Dendritic cell treated with granulocyte-macrophage colony-stimulating factor and Interleukin-4, amounts not matched to agents 40 ng/mL and 50 ng/mL, for 4 days (primary cell): ENCODE measurements at regions not wholly inside any gene's neighbourhood (a gene's known extent, or its start where the extent isn't known, plus 50 kb on each side); places are given as distances from the start of the nearest gene placed in this dataset.

Experiments
- H3K27ac Mint-ChIP-seq: one replicate; pipeline ENCODE4 v1.8.0; 2022; ENCODE audit warnings: mild to moderate bottlenecking, mixed read lengths
- H3K27me3 Mint-ChIP-seq: one replicate; pipeline ENCODE4 v1.8.0; 2022; ENCODE audit warnings: mild to moderate bottlenecking, mixed read lengths
- H3K36me3 Mint-ChIP-seq: one replicate; pipeline ENCODE4 v1.8.0; 2022; ENCODE audit warnings: low read depth, mixed read lengths
- H3K4me1 Mint-ChIP-seq: one replicate; pipeline ENCODE4 v1.8.0; 2022; ENCODE audit warnings: low read depth, mixed read lengths
- H3K4me3 Mint-ChIP-seq: one replicate; pipeline ENCODE4 v1.8.0; 2022; ENCODE audit warnings: mild to moderate bottlenecking, moderate library complexity, mixed read lengths
- H3K9me3 Mint-ChIP-seq: one replicate; pipeline ENCODE4 v1.8.0; 2022; ENCODE audit warnings: mixed read lengths
- intact Hi-C: fragments of 100-400 bp; cut with micrococcal nuclease; formaldehyde crosslinking; loops from one replicate; pipeline ENCODE4 v1.15.0; 2022

GRCh38 chr2:38217401-38218188 is 141.6 kb upstream of the CYP1B1 start:
- Mint-ChIP-seq H3K4me3 (no peak overlapping the region), H3K27me3 (peaks cover 12% of the 10 kb centered on the region), H3K9me3 (no peaks in the 10 kb centered on the region), H3K4me1 (peaks cover 38% of the 10 kb centered on the region), H3K36me3 (no peaks in the 10 kb centered on the region), H3K27ac (no peak overlapping the region)
- intact Hi-C loops: no loop called here

- Mint-ChIP-seq H3K27ac (no peak overlapping the region), H3K4me3 (no peak overlapping the region), H3K36me3 (no peaks in the 10 kb centered on the region), H3K27me3 (peaks cover 12% of the 10 kb centered on the region), H3K9me3 (no peaks in the 10 kb centered on the region), H3K4me1 (peaks cover 38% of the 10 kb centered on the region)
- intact Hi-C loops: no loop called here
Observed at GRCh38 chr2:38216886-38217285, 140.9 kb upstream of the CYP1B1 start.

- H3K27me3 Mint-ChIP-seq: peaks cover 12% of the 10 kb centered on the region
- peaks cover 43% of the 10 kb centered on the region for H3K4me1 Mint-ChIP-seq
- no peak overlapping the region for H3K27ac Mint-ChIP-seq
- intact Hi-C loops: no loop called here
- H3K9me3 Mint-ChIP-seq: no peaks in the 10 kb centered on the region
- H3K36me3 Mint-ChIP-seq: no peaks in the 10 kb centered on the region
- H3K4me3 Mint-ChIP-seq: no peak overlapping the region
Observed at GRCh38 chr2:38215993-38216392, 140.0 kb upstream of the CYP1B1 start.

GRCh38 chr2:38215522-38215921 is 139.6 kb upstream of the CYP1B1 start:
- intact Hi-C loops: no loop called here
- Mint-ChIP-seq H3K4me1 (peaks cover 43% of the 10 kb centered on the region), H3K27ac (no peak overlapping the region), H3K9me3 (no peaks in the 10 kb centered on the region), H3K36me3 (no peaks in the 10 kb centered on the region), H3K4me3 (no peak overlapping the region), H3K27me3 (peaks cover 13% of the 10 kb centered on the region)

GRCh38 chr2:38214209-38214717 is 138.3 kb upstream of the CYP1B1 start:
- no peak overlapping the region for H3K27ac Mint-ChIP-seq
- H3K9me3 Mint-ChIP-seq: no peaks in the 10 kb centered on the region
- intact Hi-C loops: no loop called here

DNA sequence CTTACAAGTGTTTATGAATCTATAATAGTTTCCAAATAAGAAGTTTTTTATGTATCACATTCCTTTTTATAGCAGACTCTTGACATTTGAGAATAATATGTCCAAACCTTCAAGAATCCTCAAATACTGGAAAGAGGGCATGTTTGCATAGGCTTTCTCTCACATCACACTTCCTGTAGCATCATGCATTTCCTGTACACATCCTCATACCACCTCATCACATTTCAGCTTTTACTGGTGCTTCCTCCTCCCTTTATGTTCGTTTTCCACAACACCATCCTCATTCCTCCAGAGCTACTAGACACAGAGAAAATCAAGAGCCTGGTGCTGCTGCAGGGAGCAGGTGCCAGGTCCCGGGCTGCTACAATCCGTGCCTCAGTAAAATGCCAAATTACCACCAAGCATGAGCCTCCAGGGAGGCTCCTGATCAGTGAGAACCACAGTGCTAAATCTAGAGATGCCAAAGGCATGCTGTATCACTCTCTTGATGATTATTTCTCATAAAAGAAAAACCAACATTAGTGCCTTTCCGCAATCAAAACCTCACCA is 137.7 kb upstream of the CYP1B1 start:
- H3K9me3 Mint-ChIP-seq: no peaks in the 10 kb centered on the region
- no peak overlapping the region for H3K4me3 Mint-ChIP-seq
- peaks cover 37% of the 10 kb centered on the region for H3K4me1 Mint-ChIP-seq
- peaks cover 14% of the 10 kb centered on the region for H3K27me3 Mint-ChIP-seq
- no peak overlapping the region for H3K27ac Mint-ChIP-seq
- no peaks in the 10 kb centered on the region for H3K36me3 Mint-ChIP-seq
- intact Hi-C loops: no loop called here

More at GRCh38 chr2:38214209-38214717, 138.3 kb upstream of the CYP1B1 start:
- H3K4me3 Mint-ChIP-seq: no peak overlapping the region
- peaks cover 16% of the 10 kb centered on the region for H3K27me3 Mint-ChIP-seq
- H3K36me3 Mint-ChIP-seq: no peaks in the 10 kb centered on the region
- peaks cover 42% of the 10 kb centered on the region for H3K4me1 Mint-ChIP-seq

GRCh38 chr2:38212312-38212711 is 136.4 kb upstream of the CYP1B1 start:
- H3K9me3 Mint-ChIP-seq: no peaks in the 10 kb centered on the region
- H3K4me3 Mint-ChIP-seq: no peak overlapping the region
- peaks cover 32% of the 10 kb centered on the region for H3K4me1 Mint-ChIP-seq
- H3K27ac Mint-ChIP-seq: no peak overlapping the region
- intact Hi-C loops: no loop called here
- peaks cover 4% of the 10 kb centered on the region for H3K27me3 Mint-ChIP-seq
- H3K36me3 Mint-ChIP-seq: no peaks in the 10 kb centered on the region

GRCh38 chr2:38207168-38207567 is 131.2 kb upstream of the CYP1B1 start:
- Mint-ChIP-seq H3K4me1 (peaks cover 5% of the 10 kb centered on the region), H3K4me3 (no peak overlapping the region), H3K27ac (no peak overlapping the region), H3K36me3 (no peaks in the 10 kb centered on the region), H3K27me3 (peaks cover 10% of the 10 kb centered on the region), H3K9me3 (no peaks in the 10 kb centered on the region)
- intact Hi-C loops: no loop called here

DNA sequence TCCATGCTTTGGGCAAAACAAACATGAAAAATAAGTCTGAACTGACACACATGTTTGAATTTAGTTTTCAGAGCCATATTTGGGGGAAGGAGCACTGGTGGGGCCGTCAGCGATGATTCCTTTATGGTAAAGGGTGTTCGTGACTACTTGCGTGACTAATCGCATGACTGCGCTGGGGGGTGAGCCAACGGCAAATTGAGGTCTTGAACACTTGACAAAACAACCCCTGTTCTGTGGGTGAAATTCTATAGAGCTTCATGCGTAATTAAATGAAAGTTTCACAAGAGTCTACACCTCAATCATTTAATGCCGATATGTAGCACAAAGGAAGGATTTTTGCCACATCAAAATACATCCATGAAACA is 127.5 kb upstream of the CYP1B1 start:
- no peak overlapping the region for H3K4me3 Mint-ChIP-seq
- intact Hi-C loops: no loop called here
- no peaks in the 10 kb centered on the region for H3K9me3 Mint-ChIP-seq
- no peaks in the 10 kb centered on the region for H3K4me1 Mint-ChIP-seq
- no peak overlapping the region for H3K27ac Mint-ChIP-seq
- no peaks in the 10 kb centered on the region for H3K36me3 Mint-ChIP-seq
- H3K27me3 Mint-ChIP-seq: peaks cover 27% of the 10 kb centered on the region

DNA sequence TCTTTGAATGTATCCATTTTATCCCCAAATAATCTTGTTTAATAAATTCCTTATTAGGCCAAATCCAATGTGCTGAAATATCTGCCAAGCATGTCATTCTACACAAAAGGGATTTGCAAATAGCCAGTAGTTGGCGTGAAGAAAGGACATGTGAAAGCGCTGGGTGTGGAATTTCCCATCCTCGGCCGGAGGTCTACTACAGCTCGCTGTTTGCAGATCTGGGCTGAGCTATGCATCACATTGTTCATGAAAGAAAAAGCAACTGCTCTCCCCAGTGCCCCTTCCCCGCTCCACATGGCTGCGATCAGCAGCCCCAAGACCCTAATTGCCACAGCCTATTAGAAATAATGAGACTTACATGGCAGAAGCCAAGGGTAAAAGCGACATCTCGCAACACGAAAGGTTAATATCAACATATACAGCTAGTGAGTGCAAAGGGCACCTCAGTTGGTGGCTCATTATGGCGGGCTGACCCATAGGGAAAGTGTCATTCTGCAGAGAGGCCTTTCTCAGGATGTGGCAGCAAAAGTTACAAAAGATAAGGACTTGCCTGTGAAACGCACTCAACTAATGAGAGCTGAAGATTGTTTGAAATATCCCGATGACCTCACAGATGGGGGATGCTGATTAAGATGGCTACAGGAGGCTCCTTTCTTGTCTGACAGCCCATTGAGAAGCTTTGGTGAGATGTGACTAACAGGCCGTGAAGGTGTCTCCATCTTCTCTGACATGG is 126.9 kb upstream of the CYP1B1 start:
- H3K36me3 Mint-ChIP-seq: no peaks in the 10 kb centered on the region
- peaks cover 27% of the 10 kb centered on the region for H3K27me3 Mint-ChIP-seq
- H3K4me1 Mint-ChIP-seq: no peaks in the 10 kb centered on the region
- no peak overlapping the region for H3K27ac Mint-ChIP-seq
- no peak overlapping the region for H3K4me3 Mint-ChIP-seq
- intact Hi-C loops: no loop called here
- H3K9me3 Mint-ChIP-seq: no peaks in the 10 kb centered on the region

GRCh38 chr2:38201784-38202183 is 125.8 kb upstream of the CYP1B1 start:
- Mint-ChIP-seq H3K4me3 (no peak overlapping the region), H3K27me3 (peaks cover 32% of the 10 kb centered on the region), H3K4me1 (no peaks in the 10 kb centered on the region), H3K27ac (no peak overlapping the region), H3K9me3 (no peaks in the 10 kb centered on the region), H3K36me3 (no peaks in the 10 kb centered on the region)
- intact Hi-C loops: no loop called here

- intact Hi-C loops: no loop called here
- no peaks in the 10 kb centered on the region for H3K4me1 Mint-ChIP-seq
- H3K4me3 Mint-ChIP-seq: no peak overlapping the region
- no peaks in the 10 kb centered on the region for H3K9me3 Mint-ChIP-seq
- H3K27me3 Mint-ChIP-seq: peaks cover 34% of the 10 kb centered on the region
- no peaks in the 10 kb centered on the region for H3K36me3 Mint-ChIP-seq
- H3K27ac Mint-ChIP-seq: no peak overlapping the region
Observed at GRCh38 chr2:38200598-38200997, 124.6 kb upstream of the CYP1B1 start.

GRCh38 chr2:38199127-38199526 is 123.2 kb upstream of the CYP1B1 start:
- Mint-ChIP-seq H3K27me3 (peaks cover 33% of the 10 kb centered on the region), H3K4me3 (no peak overlapping the region), H3K27ac (no peak overlapping the region), H3K36me3 (no peaks in the 10 kb centered on the region), H3K4me1 (peaks cover 7% of the 10 kb centered on the region), H3K9me3 (no peaks in the 10 kb centered on the region)
- intact Hi-C loops: no loop called here

DNA sequence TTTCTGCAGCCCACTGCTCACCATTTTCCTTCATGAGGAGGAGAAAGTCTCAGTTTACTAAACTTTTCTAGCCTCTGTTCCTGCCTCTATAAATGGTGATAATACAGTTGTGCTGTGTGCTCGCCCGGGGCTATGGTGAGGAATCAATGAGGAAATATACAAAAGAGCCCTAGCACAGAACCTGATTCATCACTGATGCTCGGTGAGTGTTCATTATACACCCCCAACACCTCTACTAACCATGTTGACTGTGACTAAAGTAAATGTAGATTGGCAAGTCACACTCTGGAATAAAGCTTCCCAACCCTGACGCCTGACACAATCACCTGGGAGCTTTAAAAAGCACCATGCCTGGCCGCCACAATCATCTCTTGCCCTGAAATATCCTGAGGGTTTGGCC is 118.8 kb upstream of the CYP1B1 start:
- Mint-ChIP-seq H3K4me1 (peaks cover 43% of the 10 kb centered on the region), H3K4me3 (no peak overlapping the region), H3K27ac (no peak overlapping the region), H3K36me3 (no peaks in the 10 kb centered on the region), H3K27me3 (peaks cover 12% of the 10 kb centered on the region), H3K9me3 (peaks cover 9% of the 10 kb centered on the region)
- intact Hi-C loops: no loop called here
